22Rv1 (cell line): ENCODE measurements at regions not wholly inside any gene's neighbourhood (a gene's known extent, or its start where the extent isn't known, plus 50 kb on each side); places are given as distances from the start of the nearest gene placed in this dataset.
"Not testable (repeated sequence)": the region's sequence is repeated elsewhere in the genome, so short reads cannot be mapped to it uniquely, and the experiment has no call there.

Experiments
- CTCF ChIP-seq: fragments of 450-650 bp; IDR thresholded peaks from 2 replicates; pipeline ENCODE4 v1.5.1; 2017; ENCODE audit warnings: mild to moderate bottlenecking
- ZFX ChIP-seq: fragments of 450-650 bp; IDR thresholded peaks from 2 replicates; pipeline ENCODE4 v1.6.1; 2017; ENCODE audit warnings: antibody characterized with exemption, borderline replicate concordance

GRCh38 chr18:14382666-14383065 is 160.7 kb downstream of the POTEC start:
- not testable (repeated sequence) for TF ChIP-seq CTCF, ZFX
